ENCODE measurements at regions not wholly inside any gene's neighbourhood (a gene's known extent, or its start where the extent isn't known, plus 50 kb on each side); places are given as distances from the start of the nearest gene placed in this dataset.
"Not testable (repeated sequence)": the region's sequence is repeated elsewhere in the genome, so short reads cannot be mapped to it uniquely, and the experiment has no call there.

- DNase-seq: no peak
These were observed 1660.8 kb downstream of the PLA2G4A start for GRCh38 chr1:188489336-188490112.

GRCh38 chr1:188496506-188496905, 1667.8 kb downstream of the PLA2G4A start:
- DNase-seq: no peak

- DNase-seq: no peak
These were observed 1668.3 kb downstream of the PLA2G4A start for GRCh38 chr1:188497020-188497419.

- DNase-seq: no peak
These were observed 1670.9 kb downstream of the PLA2G4A start for GRCh38 chr1:188499690-188500089.

- DNase-seq: no peak
These were observed 1686.2 kb downstream of the PLA2G4A start for GRCh38 chr1:188514917-188515316.

- DNase-seq: no peak
These were observed 1688.4 kb downstream of the PLA2G4A start for GRCh38 chr1:188517139-188517538.

GRCh38 chr1:188551176-188551575, 1722.4 kb downstream of the PLA2G4A start:
- DNase-seq: no peak

- DNase-seq: no peak
These were observed 1728.3 kb downstream of the PLA2G4A start for GRCh38 chr1:188557053-188557452.

GRCh38 chr1:188582911-188583532, 1754.3 kb downstream of the PLA2G4A start:
- DNase-seq: no peak

GRCh38 chr1:188584119-188584518, 1755.4 kb downstream of the PLA2G4A start:
- DNase-seq: no peak

GRCh38 chr1:188590641-188591040, 1761.9 kb downstream of the PLA2G4A start:
- DNase-seq: no peak

- DNase-seq: no peak
These were observed 1765.9 kb downstream of the PLA2G4A start for GRCh38 chr1:188594542-188595235.

- DNase-seq: no peak
These were observed 1770.6 kb downstream of the PLA2G4A start for GRCh38 chr1:188599313-188599712.

- no peak for DNase-seq
These were observed 1782.7 kb downstream of the PLA2G4A start for GRCh38 chr1:188611432-188611831.

- DNase-seq: no peak
These were observed 1786.6 kb downstream of the PLA2G4A start for GRCh38 chr1:188615321-188615720.

- no peak for DNase-seq
These were observed 1791.5 kb downstream of the PLA2G4A start for GRCh38 chr1:188620236-188620635.

- no peak for DNase-seq
These were observed 1812.9 kb downstream of the PLA2G4A start for GRCh38 chr1:188641566-188642211.

- no peak for DNase-seq
These were observed 1814.0 kb downstream of the PLA2G4A start for GRCh38 chr1:188642704-188643103.

GRCh38 chr1:188652678-188653077, 1823.9 kb downstream of the PLA2G4A start:
- DNase-seq: no peak

GRCh38 chr1:188655966-188656365, 1821.7 kb downstream of the BRINP3 start:
- DNase-seq: not testable (repeated sequence)

- DNase-seq: no peak
These were observed 1817.1 kb downstream of the BRINP3 start for GRCh38 chr1:188660572-188660971.

- no peak for DNase-seq
These were observed 1812.2 kb downstream of the BRINP3 start for GRCh38 chr1:188665477-188665876.

GRCh38 chr1:188668083-188668482, 1809.6 kb downstream of the BRINP3 start:
- no peak for DNase-seq

All from activated CD4-positive, CD25-positive, alpha-beta regulatory T cell treated with anti-CD3 and anti-CD28 coated beads, Interleukin-2, amount 50 U/mL, for 72 hours (primary cell).